ENCODE measurements at regions not wholly inside any gene's neighbourhood (a gene's known extent, or its start where the extent isn't known, plus 50 kb on each side); places are given as distances from the start of the nearest gene placed in this dataset.
"Not testable (repeated sequence)": the region's sequence is repeated elsewhere in the genome, so short reads cannot be mapped to it uniquely, and the experiment has no call there.

DNA sequence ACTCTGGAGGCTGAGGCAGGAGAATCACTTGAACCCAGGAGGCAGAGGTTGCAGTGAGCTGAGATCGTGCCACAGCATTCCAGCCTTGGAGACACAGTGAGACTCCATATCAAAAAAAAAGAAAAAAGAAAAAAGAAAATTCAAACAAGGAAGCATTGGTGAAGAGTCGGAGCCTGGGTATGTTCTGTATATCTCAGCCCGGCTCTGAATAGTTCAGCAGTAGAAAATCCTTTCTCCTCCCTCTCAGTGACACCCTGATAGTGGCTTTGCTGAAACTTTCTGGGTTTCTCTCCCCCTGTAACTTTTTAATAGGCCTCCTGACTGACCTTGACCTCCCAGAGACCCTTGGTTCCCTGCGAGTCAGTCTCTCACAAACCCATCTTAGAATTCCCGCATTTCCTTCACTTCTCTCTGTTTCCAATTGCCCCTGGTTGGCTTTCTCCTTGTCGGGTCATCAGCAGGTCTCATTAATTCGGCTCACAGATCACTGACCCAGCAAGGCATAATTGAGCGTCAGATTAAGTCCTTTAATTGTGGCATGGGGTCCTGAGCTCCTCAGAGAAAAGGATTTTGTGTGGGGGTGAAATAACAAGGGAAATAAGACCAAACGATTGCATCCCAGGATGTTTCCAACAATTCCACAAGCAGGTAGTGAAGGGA lies 541.6 kb upstream of the NRP1 start:
- peaks cover 0 to 5% (median 0%) of the 10 kb centered on the region in 11 donors for H3K9me3 Mint-ChIP-seq
- H3K27ac ChIP-seq (ENCODE audit: low read depth, low read length) = no peak overlapping the region
- POLR2A ChIA-PET = no interaction called here

DNA sequence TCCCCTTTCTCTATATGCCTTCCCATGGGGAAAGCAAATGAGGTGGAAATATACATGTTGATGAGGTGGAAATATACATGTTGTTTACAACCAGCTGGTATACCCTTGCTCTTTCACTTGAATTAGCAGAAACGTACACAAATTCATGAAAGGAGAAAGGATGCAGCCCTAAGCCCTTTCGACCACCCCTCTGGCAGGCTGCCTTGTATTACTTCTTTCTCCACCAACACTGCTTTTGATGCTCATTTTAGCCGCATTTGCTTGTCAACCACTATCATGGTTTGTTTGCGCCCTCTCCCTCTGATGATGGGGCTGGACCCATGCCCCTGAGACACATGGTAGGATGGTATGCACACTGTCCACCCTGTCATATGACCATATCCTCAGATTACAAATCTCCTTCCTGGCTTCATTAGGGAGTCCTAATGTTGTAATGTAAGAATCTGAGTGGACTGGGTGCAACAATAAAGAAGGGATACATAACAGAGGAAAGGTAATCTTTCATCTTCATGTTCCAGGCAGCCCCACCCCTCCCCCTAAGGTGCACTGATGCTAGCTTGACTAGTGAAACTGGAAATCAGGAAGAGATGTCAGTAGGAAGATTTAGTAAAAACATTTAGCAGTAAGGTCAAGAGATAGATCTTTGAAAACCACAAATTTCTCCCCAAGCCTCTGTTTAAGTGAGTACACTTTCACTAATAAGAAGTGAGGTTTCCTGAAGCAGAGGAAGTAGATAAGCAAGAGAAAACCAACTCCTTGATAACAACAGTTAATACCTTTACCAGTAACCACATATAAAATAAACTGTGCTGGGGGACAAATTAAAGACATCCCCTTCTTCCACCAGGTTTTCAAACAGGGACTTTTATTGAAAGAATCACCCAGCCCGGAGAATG lies 536.8 kb upstream of the NRP1 start:
- ATAC-seq (no peak), DNase-seq (no peak)
- Histone ChIP-seq H3K27me3 (ENCODE audit: control insufficient read depth in 2 of 2, insufficient read depth in 2 of 2, low read length in 2 of 2) (peaks cover 0 to 3% of the 10 kb centered on the region in 2 donors), H3K36me3 (ENCODE audit: control insufficient read depth in 2 of 3, insufficient read depth in 3 of 3, low read length in 3 of 3) (no peaks in the 10 kb centered on the region), H3K27ac (ENCODE audit: low read depth, low read length) (no peak overlapping the region), H3K4me1 (ENCODE audit: control insufficient read depth in 2 of 2, insufficient read depth in 2 of 2, low read length in 2 of 2) (no peaks in the 10 kb centered on the region), H3K4me3 (ENCODE audit: low read length) (no peak overlapping the region), H3K9me3 (ENCODE audit: control insufficient read depth in 2 of 3, low read length in 3 of 3) (no peaks in the 10 kb centered on the region)
- intact Hi-C loops (cut with micrococcal nuclease) = no loop called here
- ChIA-PET CTCF (no interaction called here), POLR2A (no interaction called here)
- Mint-ChIP-seq H3K36me3 (no peaks in the 10 kb centered on the region), H3K9me3 (peaks cover 0 to 2% (median 0%) of the 10 kb centered on the region in 11 donors), H3K27me3 (peaks cover 0 to 29% (median 19%) of the 10 kb centered on the region in 5 donors), H3K27ac (no peak overlapping the region), H3K4me1 (no peaks in the 10 kb centered on the region), H3K4me3 (no peak overlapping the region)

More for the DNA sequence above, 541.6 kb upstream of the NRP1 start:
- H3K4me1 ChIP-seq (ENCODE audit: control insufficient read depth in 2 of 2, insufficient read depth in 2 of 2, low read length in 2 of 2) = no peaks in the 10 kb centered on the region
- ATAC-seq = no peak
- peaks cover 0 to 2% of the 10 kb centered on the region in 2 donors for H3K27me3 ChIP-seq (ENCODE audit: control insufficient read depth in 2 of 2, insufficient read depth in 2 of 2, low read length in 2 of 2)
- Mint-ChIP-seq H3K27me3 (peaks cover 0 to 26% (median 22%) of the 10 kb centered on the region in 5 donors), H3K27ac (no peak overlapping the region), H3K36me3 (peaks cover 0 to 4% (median 0%) of the 10 kb centered on the region in 5 donors), H3K4me3 (no peak overlapping the region), H3K4me1 (no peaks in the 10 kb centered on the region)
- H3K9me3 ChIP-seq (ENCODE audit: control insufficient read depth in 2 of 3, low read length in 3 of 3) = no peaks in the 10 kb centered on the region
- CTCF ChIA-PET = no interaction called here
- H3K4me3 ChIP-seq (ENCODE audit: low read length) = no peak overlapping the region
- DNase-seq = no peak
- intact Hi-C loops (cut with micrococcal nuclease) = no loop called here
- H3K36me3 ChIP-seq (ENCODE audit: control insufficient read depth in 2 of 3, insufficient read depth in 3 of 3, low read length in 3 of 3) = no peaks in the 10 kb centered on the region

DNA sequence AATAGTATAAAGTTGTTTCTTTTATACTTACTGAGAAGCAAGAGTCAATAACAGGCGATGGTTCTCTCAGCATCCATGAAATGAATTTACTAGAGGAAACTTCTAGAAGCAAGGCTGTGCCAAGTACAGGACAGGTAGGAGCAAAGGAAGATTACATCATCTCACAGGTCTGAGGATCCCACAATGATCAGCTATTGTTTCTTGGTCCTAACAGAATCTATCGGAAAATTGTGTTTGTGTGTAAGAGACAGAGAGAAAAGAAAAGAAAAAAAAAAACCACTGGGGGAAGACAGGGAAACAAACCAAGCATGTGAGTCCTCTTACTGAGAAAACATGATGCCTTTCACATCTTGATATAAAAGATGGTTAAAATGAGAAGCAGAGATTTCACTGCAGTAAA lies 535.0 kb upstream of the NRP1 start:
- H3K9me3 ChIP-seq (ENCODE audit: control insufficient read depth in 2 of 3, low read length in 3 of 3) = no peaks in the 10 kb centered on the region
- Mint-ChIP-seq H3K9me3 (peaks cover 0 to 2% (median 0%) of the 10 kb centered on the region in 11 donors), H3K27ac (no peak overlapping the region), H3K4me3 (no peak overlapping the region), H3K36me3 (no peaks in the 10 kb centered on the region), H3K27me3 (peaks cover 0 to 29% (median 21%) of the 10 kb centered on the region in 5 donors), H3K4me1 (no peaks in the 10 kb centered on the region)
- no peak overlapping the region for H3K27ac ChIP-seq (ENCODE audit: low read depth, low read length)
- no peaks in the 10 kb centered on the region for H3K36me3 ChIP-seq (ENCODE audit: control insufficient read depth in 2 of 3, insufficient read depth in 3 of 3, low read length in 3 of 3)
- ATAC-seq (no peak), DNase-seq (no peak)
- no peaks in the 10 kb centered on the region for H3K4me1 ChIP-seq (ENCODE audit: control insufficient read depth in 2 of 2, insufficient read depth in 2 of 2, low read length in 2 of 2)
- ChIA-PET POLR2A (no interaction called here), CTCF (no interaction called here)
- H3K27me3 ChIP-seq (ENCODE audit: control insufficient read depth in 2 of 2, insufficient read depth in 2 of 2, low read length in 2 of 2) = peaks cover 0 to 3% of the 10 kb centered on the region in 2 donors
- intact Hi-C loops (cut with micrococcal nuclease) = no loop called here
- H3K4me3 ChIP-seq (ENCODE audit: low read length) = no peak overlapping the region

DNA sequence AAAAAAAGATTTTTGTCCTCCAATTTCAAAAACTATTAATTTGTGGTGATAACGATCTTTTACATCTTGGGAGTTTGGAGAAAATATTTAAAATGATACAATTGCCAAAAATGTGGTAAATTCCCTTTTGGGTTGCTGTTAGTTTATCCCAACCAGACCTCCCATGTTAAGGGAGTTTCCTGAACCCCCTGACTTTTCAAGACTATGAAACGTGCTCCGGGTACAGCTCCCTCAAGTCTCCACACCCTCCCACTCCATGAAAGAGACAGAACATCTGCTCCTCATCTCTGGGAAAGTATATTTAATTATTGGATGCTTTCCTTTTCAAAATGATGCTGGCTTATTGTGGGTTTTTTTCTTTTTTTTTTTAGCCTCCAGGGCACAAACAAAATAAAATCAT lies 534.6 kb upstream of the NRP1 start:
- H3K9me3 ChIP-seq (ENCODE audit: control insufficient read depth in 2 of 3, low read length in 3 of 3) = no peaks in the 10 kb centered on the region
- H3K4me1 ChIP-seq (ENCODE audit: control insufficient read depth in 2 of 2, insufficient read depth in 2 of 2, low read length in 2 of 2) = no peaks in the 10 kb centered on the region
- H3K4me3 ChIP-seq (ENCODE audit: low read length) = no peak overlapping the region
- ATAC-seq = no peak
- ChIA-PET CTCF (no interaction called here), POLR2A (no interaction called here)
- DNase-seq = no peak
- Mint-ChIP-seq H3K9me3 (peaks cover 0 to 2% (median 0%) of the 10 kb centered on the region in 11 donors), H3K27ac (no peak overlapping the region), H3K4me3 (no peak overlapping the region), H3K4me1 (no peaks in the 10 kb centered on the region), H3K36me3 (no peaks in the 10 kb centered on the region), H3K27me3 (peaks cover 0 to 29% (median 21%) of the 10 kb centered on the region in 5 donors)
- intact Hi-C loops (cut with micrococcal nuclease) = no loop called here
- peaks cover 0 to 3% of the 10 kb centered on the region in 2 donors for H3K27me3 ChIP-seq (ENCODE audit: control insufficient read depth in 2 of 2, insufficient read depth in 2 of 2, low read length in 2 of 2)
- H3K27ac ChIP-seq (ENCODE audit: low read depth, low read length) = no peak overlapping the region
- no peaks in the 10 kb centered on the region for H3K36me3 ChIP-seq (ENCODE audit: control insufficient read depth in 2 of 3, insufficient read depth in 3 of 3, low read length in 3 of 3)

DNA sequence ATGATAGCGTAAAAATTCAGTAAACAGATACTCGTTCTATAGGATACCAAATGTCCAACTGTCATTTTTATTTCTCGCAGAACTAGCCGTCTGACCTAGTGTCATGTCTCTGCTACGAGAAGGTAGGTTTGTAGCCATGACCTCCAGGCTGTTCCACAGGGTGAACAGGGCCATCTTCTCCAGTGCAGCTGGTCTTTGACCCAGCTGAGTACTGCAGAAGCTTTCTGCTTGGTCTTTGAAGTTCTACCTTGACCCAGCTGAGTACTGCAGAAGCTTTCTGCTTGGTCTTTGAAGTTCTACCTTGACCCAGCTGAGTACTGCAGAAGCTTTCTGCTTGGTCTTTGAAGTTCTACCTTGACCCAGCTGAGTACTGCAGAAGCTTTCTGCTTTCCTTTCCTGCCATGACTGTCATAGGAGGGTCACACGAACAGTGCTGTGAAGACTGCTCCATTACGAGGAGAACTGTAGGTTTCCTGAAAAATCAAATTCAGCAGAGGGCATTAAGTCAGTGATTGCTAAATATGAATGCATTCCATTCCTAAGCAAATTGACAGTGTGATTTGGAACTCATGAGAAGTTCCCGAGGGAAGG lies 532.8 kb upstream of the NRP1 start:
- H3K4me3 ChIP-seq (ENCODE audit: low read length); intact Hi-C loops (cut with micrococcal nuclease); H3K9me3 ChIP-seq (ENCODE audit: control insufficient read depth in 2 of 3, low read length in 3 of 3); H3K27ac Mint-ChIP-seq; POLR2A ChIA-PET; CTCF ChIA-PET; H3K9me3 Mint-ChIP-seq; H3K36me3 ChIP-seq (ENCODE audit: control insufficient read depth in 2 of 3, insufficient read depth in 3 of 3, low read length in 3 of 3); H3K4me1 ChIP-seq (ENCODE audit: control insufficient read depth in 2 of 2, insufficient read depth in 2 of 2, low read length in 2 of 2); DNase-seq; ATAC-seq; H3K4me1 Mint-ChIP-seq; H3K36me3 Mint-ChIP-seq; H3K4me3 Mint-ChIP-seq; H3K27ac ChIP-seq (ENCODE audit: low read depth, low read length); H3K27me3 ChIP-seq (ENCODE audit: control insufficient read depth in 2 of 2, insufficient read depth in 2 of 2, low read length in 2 of 2): not testable (repeated sequence)
- peaks cover 0 to 26% (median 25%) of the 10 kb centered on the region in 5 donors for H3K27me3 Mint-ChIP-seq

DNA sequence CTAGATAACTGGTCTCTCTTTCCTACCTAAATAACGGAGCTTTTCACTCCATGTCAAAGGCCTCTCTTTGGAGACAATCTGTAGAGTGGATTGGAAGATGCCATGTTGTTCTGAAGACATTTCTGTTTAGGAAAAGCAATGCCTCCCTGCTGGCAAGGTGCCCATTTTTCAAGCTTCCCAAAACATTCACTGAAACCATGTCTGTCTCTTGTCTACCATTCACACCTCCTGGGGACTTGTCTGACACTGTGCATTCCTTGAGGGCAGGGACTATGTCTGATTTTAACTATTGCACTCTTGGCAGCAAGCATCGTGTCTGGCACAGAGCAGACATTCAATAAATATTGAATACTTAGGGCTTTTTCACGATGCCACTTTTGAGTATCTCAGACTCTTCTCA lies 528.9 kb upstream of the NRP1 start:
- Histone ChIP-seq H3K27ac (ENCODE audit: low read depth, low read length) (no peak overlapping the region), H3K36me3 (ENCODE audit: control insufficient read depth in 2 of 3, insufficient read depth in 3 of 3, low read length in 3 of 3) (no peaks in the 10 kb centered on the region), H3K9me3 (ENCODE audit: control insufficient read depth in 2 of 3, low read length in 3 of 3) (no peaks in the 10 kb centered on the region), H3K27me3 (ENCODE audit: control insufficient read depth in 2 of 2, insufficient read depth in 2 of 2, low read length in 2 of 2) (no peaks in the 10 kb centered on the region), H3K4me1 (ENCODE audit: control insufficient read depth in 2 of 2, insufficient read depth in 2 of 2, low read length in 2 of 2) (no peaks in the 10 kb centered on the region), H3K4me3 (ENCODE audit: low read length) (no peak overlapping the region)
- DNase-seq (no peak), ATAC-seq (no peak)
- H3K4me3 Mint-ChIP-seq = no peak overlapping the region
- H3K4me1 Mint-ChIP-seq = peaks cover 0 to 3% (median 0%) of the 10 kb centered on the region in 7 donors
- H3K27ac Mint-ChIP-seq = no peak overlapping the region
- H3K27me3 Mint-ChIP-seq = peaks cover 0 to 27% (median 12%) of the 10 kb centered on the region in 5 donors
- CTCF ChIA-PET = no interaction called here
- intact Hi-C loops (cut with micrococcal nuclease) = no loop called here
- H3K9me3 Mint-ChIP-seq = peaks cover 0 to 2% (median 0%) of the 10 kb centered on the region in 11 donors
- H3K36me3 Mint-ChIP-seq = no peaks in the 10 kb centered on the region
- POLR2A ChIA-PET = no interaction called here

Data from naive thymus-derived CD4-positive, alpha-beta T cell (primary cell).